GM21390 (cell line): ENCODE measurements at regions not wholly inside any gene's neighbourhood (a gene's known extent, or its start where the extent isn't known, plus 50 kb on each side); places are given as distances from the start of the nearest gene placed in this dataset.
A peak's percentile ranks its signal among the peaks of the same experiment; 100 is the strongest.
"Not testable (repeated sequence)": the region's sequence is repeated elsewhere in the genome, so short reads cannot be mapped to it uniquely, and the experiment has no call there.

ENCODE experiments used
- ATAC-seq: cut with Tn5 transposase; IDR thresholded peaks from one replicate; pipeline ENCODE4 v1.9.1; 2021; ENCODE audit not compliant: unreplicated experiment

GRCh38 chr16:58960034-58960433 lies 225.9 kb upstream of the GOT2 start:
- no peak for ATAC-seq

GRCh38 chr16:58958749-58959148 lies 224.6 kb upstream of the GOT2 start:
- ATAC-seq: no peak

GRCh38 chr16:58948244-58948643 lies 214.1 kb upstream of the GOT2 start:
- no peak for ATAC-seq

DNA sequence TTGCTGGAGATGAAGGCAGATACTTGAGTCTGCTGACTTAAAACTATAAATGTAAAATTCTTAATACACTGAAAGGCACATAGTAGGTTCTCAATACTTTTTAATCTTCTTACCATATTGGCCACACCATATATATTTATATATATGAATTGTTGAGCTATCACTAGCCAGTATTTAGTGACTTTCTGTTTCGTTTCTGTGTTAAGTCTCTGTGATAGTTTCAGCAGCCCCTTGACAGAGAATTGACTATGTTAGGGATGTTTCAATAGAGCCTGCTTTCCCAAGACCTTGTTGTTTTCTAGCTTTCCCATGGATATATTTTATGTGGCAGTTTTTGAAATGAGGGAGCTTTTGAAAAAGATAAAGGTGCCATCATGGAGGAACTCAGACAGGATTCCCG lies 206.5 kb upstream of the GOT2 start:
- peak; percentile 71 for ATAC-seq

GRCh38 chr16:58938811-58939210 lies 204.7 kb upstream of the GOT2 start:
- no peak for ATAC-seq

DNA sequence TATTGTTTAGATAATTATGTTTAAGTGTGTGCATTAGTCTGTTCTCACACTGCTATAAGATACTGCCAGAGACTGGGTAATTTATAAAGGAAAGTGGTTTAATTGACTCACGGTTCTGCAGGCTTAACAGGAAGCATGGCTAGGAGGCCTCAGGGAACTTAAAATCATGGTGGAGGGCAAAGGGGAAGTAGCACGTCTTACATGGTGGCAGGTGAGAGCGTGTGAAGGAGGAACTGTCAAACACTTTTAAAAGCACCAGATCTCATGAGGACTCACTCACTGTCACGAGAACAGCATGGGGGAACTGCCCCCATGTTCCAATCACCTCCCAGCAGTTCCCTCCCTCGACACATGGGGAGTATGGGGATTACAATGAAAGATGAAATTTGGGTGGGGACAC lies 203.5 kb upstream of the GOT2 start:
- no peak for ATAC-seq

GRCh38 chr16:58933186-58933585 lies 199.1 kb upstream of the GOT2 start:
- no peak for ATAC-seq

DNA sequence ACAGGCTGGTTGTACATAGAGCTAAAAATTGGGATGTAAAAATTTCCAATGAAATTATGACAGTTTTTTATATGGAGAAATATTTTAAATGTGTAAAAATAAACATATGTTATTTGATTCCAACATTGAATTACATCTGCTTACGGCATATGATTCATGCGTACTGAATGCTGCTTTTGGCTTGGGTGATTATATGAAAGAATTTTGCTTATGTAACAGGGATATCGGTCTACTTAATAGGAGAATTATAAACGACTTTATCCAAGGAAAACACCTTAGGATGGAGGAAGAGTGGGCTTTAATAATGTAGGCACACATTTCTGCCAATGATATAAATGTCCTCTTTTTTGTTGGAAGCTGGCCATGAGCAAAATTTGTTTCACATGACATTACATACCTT lies 197.3 kb upstream of the GOT2 start:
- ATAC-seq: no peak

DNA sequence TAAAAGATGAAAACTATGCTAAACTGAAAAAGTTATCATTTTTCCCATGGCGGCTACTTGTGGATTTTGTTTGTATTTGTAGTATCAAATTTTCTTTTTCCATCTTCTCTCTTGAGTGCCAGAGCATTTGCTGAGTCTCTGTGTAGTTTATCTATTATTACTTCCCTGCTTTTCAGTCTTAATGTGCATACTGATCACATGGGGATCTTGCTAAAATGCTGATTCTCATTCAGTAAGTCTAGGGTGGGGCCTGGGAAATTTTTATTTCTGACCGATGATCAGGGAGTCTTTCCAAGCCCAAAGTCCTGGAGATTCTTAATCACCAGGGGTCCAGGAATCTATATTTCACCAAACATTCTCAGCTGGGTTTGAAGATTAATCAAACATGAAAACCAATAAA lies 189.0 kb upstream of the GOT2 start:
- ATAC-seq: no peak

DNA sequence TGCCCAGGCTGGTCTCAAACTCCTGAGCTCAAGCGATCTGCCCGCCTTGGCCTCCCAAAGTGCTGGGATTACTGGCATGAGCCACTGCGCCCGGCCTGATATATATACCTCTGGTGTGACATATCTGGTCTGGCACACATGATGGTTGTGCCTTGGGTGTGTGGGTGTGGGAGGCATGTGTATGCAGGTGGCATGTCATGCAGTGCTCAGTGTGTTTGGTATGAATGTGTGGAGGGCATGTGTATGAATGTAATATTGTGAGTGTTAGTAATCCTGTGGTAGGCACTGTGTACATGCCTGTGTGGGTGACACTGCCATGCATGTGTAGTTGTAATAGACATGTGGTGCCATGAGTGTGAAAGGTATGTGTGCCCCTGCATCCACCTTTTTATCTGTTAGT lies 179.3 kb upstream of the GOT2 start:
- no peak for ATAC-seq

DNA sequence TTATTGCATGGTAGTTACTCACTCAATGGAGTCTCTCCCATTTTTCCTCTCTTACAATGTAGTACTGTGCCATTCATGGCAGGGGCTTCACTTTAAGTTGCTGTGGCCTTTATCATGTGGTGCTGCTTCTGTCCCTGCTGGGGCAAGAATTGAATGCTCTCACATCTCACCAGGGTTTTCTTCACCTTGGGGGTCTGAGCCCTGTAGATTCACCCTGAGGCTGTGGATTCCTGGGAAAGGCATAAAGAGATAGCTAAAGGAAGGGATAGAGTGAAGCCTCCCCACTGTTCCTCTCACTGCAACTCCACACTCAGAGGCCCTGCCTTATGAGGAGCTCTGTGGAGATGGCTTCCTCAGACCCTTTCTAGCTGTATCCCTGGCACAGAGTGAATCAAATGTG lies 178.5 kb upstream of the GOT2 start:
- no peak for ATAC-seq

GRCh38 chr16:58906981-58907715 lies 173.0 kb upstream of the GOT2 start:
- no peak for ATAC-seq

GRCh38 chr16:58904291-58904690 lies 170.2 kb upstream of the GOT2 start:
- no peak for ATAC-seq

GRCh38 chr16:58889516-58889915 lies 155.4 kb upstream of the GOT2 start:
- no peak for ATAC-seq

- ATAC-seq: peak; percentile 41
These were observed 151.5 kb upstream of the GOT2 start for GRCh38 chr16:58885528-58886170.

- no peak for ATAC-seq
These were observed 150.0 kb upstream of the GOT2 start for GRCh38 chr16:58884141-58884540.

DNA sequence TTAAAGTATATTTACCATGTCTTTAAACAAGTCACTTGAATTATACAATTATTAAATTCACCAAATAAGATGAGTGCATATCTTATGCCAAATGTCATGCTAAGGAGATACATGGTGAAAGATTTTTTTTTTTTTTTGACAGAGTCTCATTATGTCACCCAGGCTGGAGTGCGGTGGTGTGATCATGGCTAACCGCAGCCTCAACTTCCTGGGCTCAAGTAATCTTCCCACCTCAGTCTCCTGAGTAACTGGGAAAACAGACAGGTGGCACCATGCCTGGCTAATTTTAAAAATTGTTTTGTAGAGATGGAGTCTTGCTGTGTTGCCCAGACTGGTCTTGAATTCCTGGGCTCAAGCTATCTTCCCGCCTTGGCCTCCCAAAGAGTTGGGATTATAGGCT lies 149.0 kb upstream of the GOT2 start:
- no peak for ATAC-seq

GRCh38 chr16:58882292-58882691 lies 148.2 kb upstream of the GOT2 start:
- peak; percentile 97 for ATAC-seq

- not testable (repeated sequence) for ATAC-seq
These were observed 144.5 kb upstream of the GOT2 start for GRCh38 chr16:58878641-58879040.

GRCh38 chr16:58866935-58867334 lies 132.8 kb upstream of the GOT2 start:
- ATAC-seq: no peak

DNA sequence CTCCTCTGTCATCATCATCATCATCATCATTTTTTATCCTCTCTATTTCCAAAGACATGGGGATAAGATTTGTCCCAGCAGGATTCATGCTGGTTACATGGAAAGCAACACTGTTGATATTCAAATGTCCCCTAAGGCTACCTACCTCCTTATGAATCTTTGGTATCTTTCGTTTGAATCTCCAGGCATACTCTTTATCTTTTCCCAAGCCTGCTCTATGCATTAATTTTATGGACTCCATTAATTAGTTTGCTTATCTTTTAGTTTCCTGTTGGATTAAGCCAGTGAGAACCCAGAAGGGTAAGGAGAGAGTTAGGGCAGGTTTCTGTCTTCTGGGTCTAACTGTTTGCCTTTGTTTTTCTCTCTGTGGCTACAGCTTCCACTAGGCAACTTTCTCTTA lies 129.6 kb upstream of the GOT2 start:
- no peak for ATAC-seq

- no peak for ATAC-seq
These were observed 128.9 kb upstream of the GOT2 start for GRCh38 chr16:58863042-58863441.
